ENCODE measurements at regions not wholly inside any gene's neighbourhood (a gene's known extent, or its start where the extent isn't known, plus 50 kb on each side); places are given as distances from the start of the nearest gene placed in this dataset.

- TF ChIP-seq CTCF (conservative IDR thresholded peaks at IDR 0.05; ENCODE audit: low read depth) = no peak
- no peak for DNase-seq (ENCODE audit: low spot score)
- CTCF ChIA-PET = no interaction called here
- POLR2A ChIA-PET (ENCODE audit: low non-redundant PET) = interaction anchor here (0.7 kb wide), 1 partner anchor 187 kb away, joined by 3 read pairs; no protein-coding TSS in a partner anchor
- H3K27ac ChIP-seq = no peak overlapping the region
Observed at GRCh38 chr1:84061336-84061735, 62.4 kb upstream of the TTLL7 start.

GRCh38 chr1:84060781-84061180 lies 61.8 kb upstream of the TTLL7 start:
- ChIA-PET POLR2A (ENCODE audit: low non-redundant PET) (no interaction called here), CTCF (interaction anchor here (0.7 kb wide), 1 partner anchor 1413 kb away, joined by 4 read pairs; no protein-coding TSS in a partner anchor)
- DNase-seq (ENCODE audit: low spot score) = no peak
- H3K27ac ChIP-seq = no peak overlapping the region
- TF ChIP-seq CTCF (conservative IDR thresholded peaks at IDR 0.05; ENCODE audit: low read depth) = no peak

GRCh38 chr1:84048820-84049219 lies 49.9 kb upstream of the TTLL7 start:
- POLR2A ChIA-PET (ENCODE audit: low non-redundant PET) = no interaction called here
- H3K27ac ChIP-seq = no peak overlapping the region
- CTCF ChIA-PET = no interaction called here
- DNase-seq (ENCODE audit: low spot score) = no peak
- TF ChIP-seq CTCF (conservative IDR thresholded peaks at IDR 0.05; ENCODE audit: low read depth) = no peak
